B cell (primary cell): ENCODE measurements at regions not wholly inside any gene's neighbourhood (a gene's known extent, or its start where the extent isn't known, plus 50 kb on each side); places are given as distances from the start of the nearest gene placed in this dataset.

Experiments used
- ATAC-seq: fragments of 200-7000 bp; cut with Tn5 transposase; one replicate; pipeline ENCODE4 v1.10.0; 2021; ENCODE audit warnings: low read depth, mild to moderate bottlenecking, moderate number of reproducible peaks, moderate library complexity
- CTCF ChIA-PET: fragments of 350-600 bp; sonication (Branson Sonifier 250); formaldehyde crosslinking; loops from one replicate; lab custom pipeline; 2021; ENCODE audit warnings: antibody characterized with exemption, inconsistent platforms; lab: Charles Lee
- POLR2A ChIA-PET: fragments of 350-600 bp; sonication (Branson Sonifier 250); formaldehyde crosslinking; loops from one replicate; lab custom pipeline; 2021; ENCODE audit warnings: antibody characterized with exemption; lab: Charles Lee
- DNase-seq: peaks from one replicate; pipeline ENCODE4 v3.0.0; 2013
- H2AFZ ChIP-seq: 2 replicates; pipeline ENCODE4 v1.6.1; 2012; ENCODE audit warnings: mild to moderate bottlenecking, low read depth, low read length; ENCODE audit not compliant: insufficient read depth, poor library complexity, severe bottlenecking
- H3K27ac ChIP-seq, 2 donors: 1 replicate in 1 of 2; 2 replicates in 1 of 2; pipeline ENCODE4 v1.5.1; 2012 to 2013; ENCODE audit warnings: low read length in 2 of 2, mild to moderate bottlenecking in 2 of 2, moderate library complexity in 1 of 2
- H3K27me3 ChIP-seq, 4 experiments: fragments of 200-600 bp in 1 of 4; sonication (generic) in 1 of 4; replicated peaks in 1 of 4; 1 replicate in 2 of 4; 2 replicates in 2 of 4; pipeline versions ENCODE4 v1.6.1 to v1.7.0; 2013 to 2016; ENCODE audit warnings: low read length in 3 of 4, mild to moderate bottlenecking in 2 of 4, mixed read lengths in 1 of 4, moderate library complexity in 1 of 4; ENCODE audit not compliant: insufficient read depth in 4 of 4, control insufficient read depth in 3 of 4; ENCODE audit errors: control extremely low read depth in 1 of 4
- H3K36me3 ChIP-seq, 2 experiments: replicated peaks in 1 of 2; 1 replicate in 1 of 2; 2 replicates in 1 of 2; pipeline versions ENCODE4 v1.6.1 to v1.7.1; 2013; ENCODE audit warnings: low read length in 1 of 2; ENCODE audit not compliant: insufficient read depth in 2 of 2, control insufficient read depth in 1 of 2; ENCODE audit errors: control extremely low read depth in 1 of 2, extremely low read depth in 1 of 2
- H3K4me1 ChIP-seq, 2 donors: fragments of 200-600 bp in 1 of 2; sonication (generic) in 1 of 2; 1 replicate in 1 of 2; 2 replicates in 1 of 2; pipeline versions ENCODE4 v1.5.1 to v1.6.1; 2013 to 2017; ENCODE audit warnings: low read length in 2 of 2; ENCODE audit not compliant: control insufficient read depth in 2 of 2, insufficient read depth in 2 of 2
- H3K4me2 ChIP-seq: replicated peaks from 2 replicates; pipeline ENCODE3; 2012; ENCODE audit warnings: mild to moderate bottlenecking, low read depth, low read length; ENCODE audit not compliant: poor library complexity, severe bottlenecking
- H3K4me3 ChIP-seq, 5 experiments: fragments of 200-600 bp in 1 of 5; sonication (generic) in 1 of 5; 1 replicate in 3 of 5; 2 replicates in 2 of 5; pipeline versions ENCODE4 v1.5.1 to v1.7.0; 2011 to 2016; ENCODE audit warnings: low read length in 4 of 5, mild to moderate bottlenecking in 4 of 5, low read depth in 2 of 5, control low read depth in 1 of 5, moderate library complexity in 1 of 5; ENCODE audit not compliant: insufficient read depth in 1 of 5; ENCODE audit errors: control extremely low read depth in 1 of 5, extremely low read depth in 1 of 5
- H3K79me2 ChIP-seq: fragments of 200-600 bp; sonication (generic); one replicate; pipeline ENCODE4 v1.6.0; 2016; ENCODE audit warnings: low read length; ENCODE audit not compliant: control insufficient read depth, insufficient read depth
- H3K9ac ChIP-seq: fragments of 200-600 bp; sonication (generic); 2 replicates; pipeline ENCODE4 v1.6.1; 2017; ENCODE audit warnings: mild to moderate bottlenecking, low read length, moderate library complexity
- H3K9me3 ChIP-seq, 3 donors: one replicate each; pipeline versions ENCODE4 v1.6.1 to v1.7.1; 2013; ENCODE audit warnings: low read length in 2 of 3; ENCODE audit not compliant: control insufficient read depth in 2 of 3, insufficient read depth in 1 of 3; ENCODE audit errors: control extremely low read depth in 1 of 3
- H4K20me1 ChIP-seq: 2 replicates; pipeline ENCODE4 v1.6.0; 2012; ENCODE audit warnings: mild to moderate bottlenecking, low read length; ENCODE audit not compliant: insufficient read depth, control insufficient read depth, poor library complexity, severe bottlenecking
- H3K27ac Mint-ChIP-seq: one replicate; pipeline ENCODE4 v1.8.0; 2021; ENCODE audit warnings: mixed read lengths
- H3K27me3 Mint-ChIP-seq: one replicate; pipeline ENCODE4 v1.8.0; 2021; ENCODE audit warnings: mixed read lengths
- H3K4me1 Mint-ChIP-seq: one replicate; pipeline ENCODE4 v1.8.0; 2021; ENCODE audit warnings: mixed read lengths
- H3K4me3 Mint-ChIP-seq: one replicate; pipeline ENCODE4 v1.8.0; 2021; ENCODE audit warnings: mixed read lengths
- H3K9me3 Mint-ChIP-seq: one replicate; pipeline ENCODE4 v1.8.0; 2022; ENCODE audit warnings: mixed read lengths; ENCODE audit not compliant: insufficient read depth
- CTCF ChIP-seq: fragments of 200-600 bp; IDR thresholded peaks from one replicate; pipeline ENCODE4 v1.8.0; 2022; ENCODE audit warnings: antibody characterized with exemption, mild to moderate bottlenecking
- EZH2 ChIP-seq: IDR thresholded peaks from 2 replicates; pipeline ENCODE4 v1.6.1; 2012; ENCODE audit warnings: borderline replicate concordance, low read depth, mild to moderate bottlenecking, moderate library complexity, low read length; ENCODE audit not compliant: insufficient read depth, poor library complexity, severe bottlenecking
- WGBS: methylation state at CpG from one replicate; pipeline ENCODE4 v1.1.5; 2013; ENCODE audit warnings: missing lambda C conversion rate; ENCODE audit not compliant: insufficient coverage; 5-methylcytosine and 5-hydroxymethylcytosine counted together
- intact Hi-C: fragments of 100-400 bp; cut with micrococcal nuclease; formaldehyde crosslinking; loops from one replicate; pipeline ENCODE4 v1.10.0; 2022

- Histone ChIP-seq H3K27ac (no peak overlapping the region), H3K9me3 (peaks cover 0 to 3% (median 0%) of the 10 kb centered on the region in 3 donors), H3K4me2 (no peak overlapping the region), H3K27me3 (no peaks in the 10 kb centered on the region), H3K9ac (no peak overlapping the region), H3K4me1 (no peaks in the 10 kb centered on the region), H2AFZ (no peak overlapping the region), H3K36me3 (no peaks in the 10 kb centered on the region), H3K4me3 (no peak overlapping the region), H4K20me1 (no peaks in the 10 kb centered on the region), H3K79me2 (no peaks in the 10 kb centered on the region)
- Mint-ChIP-seq H3K4me3 (no peak overlapping the region), H3K27me3 (peaks cover 2% of the 10 kb centered on the region), H3K9me3 (no peaks in the 10 kb centered on the region), H3K27ac (no peak overlapping the region), H3K4me1 (no peaks in the 10 kb centered on the region)
- whole genome bisulfite sequencing: 66% methylated on average over 9 of the region's 21 CpGs
- intact Hi-C loops: no loop called here
- ChIA-PET POLR2A (no interaction called here), CTCF (no interaction called here)
- no peak for ATAC-seq
- DNase-seq: no peak
- TF ChIP-seq CTCF (no peak), EZH2 (no peak)
Measured at GRCh38 chr17:6231886-6232731, 161.9 kb downstream of the WSCD1 start.

- intact Hi-C loops: no loop called here
- H3K27ac Mint-ChIP-seq: no peak overlapping the region
- Histone ChIP-seq H3K27ac (no peak overlapping the region), H3K9ac (no peak overlapping the region), H3K36me3 (no peaks in the 10 kb centered on the region), H3K4me2 (no peak overlapping the region), H3K4me1 (no peaks in the 10 kb centered on the region), H3K4me3 (no peak overlapping the region), H3K79me2 (no peaks in the 10 kb centered on the region), H3K9me3 (peaks cover 0 to 3% (median 0%) of the 10 kb centered on the region in 3 donors), H3K27me3 (no peaks in the 10 kb centered on the region), H2AFZ (no peak overlapping the region), H4K20me1 (no peaks in the 10 kb centered on the region)
- no peak for ATAC-seq
- 100% methylated on average over 1 of the region's 8 CpGs for WGBS
- peaks cover 2% of the 10 kb centered on the region for H3K27me3 Mint-ChIP-seq
- no peak for DNase-seq
- TF ChIP-seq CTCF (no peak), EZH2 (no peak)
- no peaks in the 10 kb centered on the region for H3K4me1 Mint-ChIP-seq
- ChIA-PET CTCF (no interaction called here), POLR2A (no interaction called here)
- H3K4me3 Mint-ChIP-seq: no peak overlapping the region
- H3K9me3 Mint-ChIP-seq: no peaks in the 10 kb centered on the region
Measured at GRCh38 chr17:6231465-6231864, 161.3 kb downstream of the WSCD1 start.
